Activated CD8-positive, alpha-beta T cell treated with anti-CD3 and anti-CD28 coated beads for 36 hours (primary cell): ENCODE measurements at regions not wholly inside any gene's neighbourhood (a gene's known extent, or its start where the extent isn't known, plus 50 kb on each side); places are given as distances from the start of the nearest gene placed in this dataset.

Experiments
- ATAC-seq: fragments of 200-7000 bp; cut with Tn5 transposase; one replicate; pipeline ENCODE4 v1.10.0; 2021; ENCODE audit warnings: mild to moderate bottlenecking, moderate library complexity
- CTCF ChIA-PET: fragments of 350-600 bp; sonication (Branson Sonifier 250); formaldehyde crosslinking; loops from one replicate; lab custom pipeline; 2021; ENCODE audit warnings: antibody characterized with exemption; lab: Charles Lee
- POLR2A ChIA-PET: fragments of 350-600 bp; sonication (Branson Sonifier 250); formaldehyde crosslinking; loops from one replicate; lab custom pipeline; 2021; ENCODE audit warnings: antibody characterized with exemption; lab: Charles Lee
- DNase-seq: peaks from one replicate; pipeline ENCODE4 v3.0.0-alpha.2; 2020
- H3K27ac Mint-ChIP-seq: one replicate; pipeline ENCODE4 v1.8.0; 2021; ENCODE audit warnings: mild to moderate bottlenecking, mixed read lengths
- H3K27me3 Mint-ChIP-seq: one replicate; pipeline ENCODE4 v1.8.0; 2021; ENCODE audit warnings: mixed read lengths
- H3K36me3 Mint-ChIP-seq: one replicate; pipeline ENCODE4 v1.8.0; 2021; ENCODE audit warnings: low read depth, mixed read lengths
- H3K4me1 Mint-ChIP-seq: one replicate; pipeline ENCODE4 v1.8.0; 2021; ENCODE audit warnings: low read depth, mixed read lengths
- H3K4me3 Mint-ChIP-seq: one replicate; pipeline ENCODE4 v1.8.0; 2021; ENCODE audit warnings: mild to moderate bottlenecking, moderate library complexity, mixed read lengths
- H3K9me3 Mint-ChIP-seq: one replicate; pipeline ENCODE4 v1.8.0; 2021; ENCODE audit warnings: mixed read lengths
- CTCF ChIP-seq: fragments of 200-600 bp; IDR thresholded peaks from one replicate; pipeline ENCODE4 v1.8.0; 2022; ENCODE audit warnings: antibody characterized with exemption, mild to moderate bottlenecking
- intact Hi-C: fragments of 100-400 bp; cut with micrococcal nuclease; formaldehyde crosslinking; loops from one replicate; pipeline ENCODE4 v1.10.0; 2022

GRCh38 chr12:78753058-78753457, 111.5 kb upstream of the SYT1 start:
- CTCF ChIA-PET: no interaction called here
- Mint-ChIP-seq H3K27me3 (no peaks in the 10 kb centered on the region), H3K36me3 (no peaks in the 10 kb centered on the region), H3K4me1 (no peaks in the 10 kb centered on the region), H3K27ac (no peak overlapping the region), H3K9me3 (peaks cover 11% of the 10 kb centered on the region), H3K4me3 (no peak overlapping the region)
- TF ChIP-seq CTCF: no peak
- no peak for DNase-seq
- no peak for ATAC-seq
- intact Hi-C loops: no loop called here
- POLR2A ChIA-PET: no interaction called here

- H3K9me3 Mint-ChIP-seq: peaks cover 15% of the 10 kb centered on the region
- TF ChIP-seq CTCF: no peak
- CTCF ChIA-PET: no interaction called here
Measured at GRCh38 chr12:78756936-78757335, 107.6 kb upstream of the SYT1 start.

GRCh38 chr12:78759367-78759766, 105.2 kb upstream of the SYT1 start:
- DNase-seq (no peak), ATAC-seq (no peak)
- peaks cover 15% of the 10 kb centered on the region for H3K9me3 Mint-ChIP-seq
- no peaks in the 10 kb centered on the region for H3K4me1 Mint-ChIP-seq
- intact Hi-C loops: no loop called here
- no peak overlapping the region for H3K4me3 Mint-ChIP-seq
- no peaks in the 10 kb centered on the region for H3K36me3 Mint-ChIP-seq
- no peaks in the 10 kb centered on the region for H3K27me3 Mint-ChIP-seq
- no peak for TF ChIP-seq CTCF
- ChIA-PET POLR2A (no interaction called here), CTCF (no interaction called here)
- H3K27ac Mint-ChIP-seq: no peak overlapping the region

More at GRCh38 chr12:78756936-78757335, 107.6 kb upstream of the SYT1 start:
- Mint-ChIP-seq H3K4me1 (no peaks in the 10 kb centered on the region), H3K4me3 (no peak overlapping the region), H3K36me3 (no peaks in the 10 kb centered on the region), H3K27me3 (no peaks in the 10 kb centered on the region), H3K27ac (no peak overlapping the region)
- DNase-seq (no peak), ATAC-seq (no peak)
- POLR2A ChIA-PET: no interaction called here
- intact Hi-C loops: no loop called here

GRCh38 chr12:78760906-78761305, 103.7 kb upstream of the SYT1 start:
- ATAC-seq (no peak), DNase-seq (no peak)
- H3K9me3 Mint-ChIP-seq: peaks cover 15% of the 10 kb centered on the region
- H3K4me1 Mint-ChIP-seq: no peaks in the 10 kb centered on the region
- H3K4me3 Mint-ChIP-seq: no peak overlapping the region
- CTCF ChIA-PET: no interaction called here
- no peak for TF ChIP-seq CTCF
- POLR2A ChIA-PET: no interaction called here
- H3K27me3 Mint-ChIP-seq: no peaks in the 10 kb centered on the region
- H3K27ac Mint-ChIP-seq: no peak overlapping the region
- H3K36me3 Mint-ChIP-seq: no peaks in the 10 kb centered on the region
- intact Hi-C loops: no loop called here

GRCh38 chr12:78764913-78765312, 99.7 kb upstream of the SYT1 start:
- H3K4me1 Mint-ChIP-seq: no peaks in the 10 kb centered on the region
- no peaks in the 10 kb centered on the region for H3K27me3 Mint-ChIP-seq
- H3K36me3 Mint-ChIP-seq: no peaks in the 10 kb centered on the region
- TF ChIP-seq CTCF: no peak
- no peak overlapping the region for H3K4me3 Mint-ChIP-seq
- ATAC-seq (no peak), DNase-seq (no peak)
- CTCF ChIA-PET: no interaction called here
- POLR2A ChIA-PET: no interaction called here
- H3K9me3 Mint-ChIP-seq: peaks cover 7% of the 10 kb centered on the region
- intact Hi-C loops: no loop called here
- no peak overlapping the region for H3K27ac Mint-ChIP-seq
